SK-N-MC (cell line): ENCODE measurements at regions not wholly inside any gene's neighbourhood (a gene's known extent, or its start where the extent isn't known, plus 50 kb on each side); places are given as distances from the start of the nearest gene placed in this dataset.

Experiments
- DNase-seq: peaks from one replicate; pipeline ENCODE4 v3.0.0-alpha.2; 2011; ENCODE audit warnings: low read depth, low spot score
- H3K27ac ChIP-seq: fragments of 200-600 bp; sonication (generic); 2 replicates; pipeline ENCODE4 v1.5.1; 2016; ENCODE audit warnings: mixed run types
- H3K36me3 ChIP-seq: fragments of 200-600 bp; sonication (generic); 2 replicates; pipeline ENCODE4 v1.6.1; 2017; ENCODE audit warnings: antibody characterized with exemption, low read length, mixed read lengths; ENCODE audit not compliant: insufficient read depth
- H3K4me3 ChIP-seq: fragments of 200-600 bp; sonication (generic); 2 replicates; pipeline ENCODE4 v1.5.1; 2016
- H3K9ac ChIP-seq: fragments of 200-600 bp; sonication (generic); 2 replicates; pipeline ENCODE4 v1.8.0; 2017; ENCODE audit warnings: mixed run types, mixed read lengths; ENCODE audit not compliant: insufficient read length
- H3K9me3 ChIP-seq: fragments of 200-600 bp; sonication (generic); 2 replicates; pipeline ENCODE4 v1.6.1; 2017; ENCODE audit warnings: low read depth, mild to moderate bottlenecking, antibody characterized with exemption, low read length, moderate library complexity, mixed read lengths
- EZH2 ChIP-seq: fragments of 200-600 bp; sonication (generic); IDR thresholded peaks from one replicate; pipeline ENCODE4 v1.6.1; 2017; ENCODE audit warnings: antibody characterized with exemption
- FOXP2 ChIP-seq: optimal IDR thresholded peaks from 2 replicates; pipeline ENCODE3; 2011; ENCODE audit warnings: mild to moderate bottlenecking, moderate library complexity; ENCODE audit not compliant: insufficient read depth; ENCODE audit errors: extremely low read length, control extremely low read depth
- POLR2AphosphoS5 ChIP-seq: IDR thresholded peaks from 2 replicates; pipeline ENCODE4 v1.6.1; 2012; ENCODE audit warnings: mild to moderate bottlenecking, low read depth, low read length, borderline replicate concordance

GRCh38 chr4:110275871-110276270 lies 77.5 kb upstream of the ELOVL6 start:
- no peak overlapping the region for H3K4me3 ChIP-seq
- H3K36me3 ChIP-seq, result no peaks in the 10 kb centered on the region
- H3K9me3 ChIP-seq, result no peaks in the 10 kb centered on the region
- TF ChIP-seq EZH2 (no peak), POLR2AphosphoS5 (no peak), FOXP2 (no peak)
- no peak for DNase-seq
- H3K27ac ChIP-seq, result no peak overlapping the region
- no peak overlapping the region for H3K9ac ChIP-seq

- no peaks in the 10 kb centered on the region for H3K9me3 ChIP-seq
- no peak overlapping the region for H3K4me3 ChIP-seq
- TF ChIP-seq EZH2 (no peak), FOXP2 (no peak), POLR2AphosphoS5 (no peak)
- H3K9ac ChIP-seq, result no peak overlapping the region
- no peaks in the 10 kb centered on the region for H3K36me3 ChIP-seq
- DNase-seq, result no peak
- no peak overlapping the region for H3K27ac ChIP-seq
Measured at GRCh38 chr4:110271986-110272385, 73.6 kb upstream of the ELOVL6 start.

- H3K27ac ChIP-seq, result no peak overlapping the region
- H3K36me3 ChIP-seq, result no peaks in the 10 kb centered on the region
- no peaks in the 10 kb centered on the region for H3K9me3 ChIP-seq
- H3K9ac ChIP-seq, result no peak overlapping the region
- TF ChIP-seq POLR2AphosphoS5, result no peak
- TF ChIP-seq EZH2, result no peak
- TF ChIP-seq FOXP2, result no peak
- no peak for DNase-seq
- H3K4me3 ChIP-seq, result no peak overlapping the region
Measured at GRCh38 chr4:110270492-110271197, 72.2 kb upstream of the ELOVL6 start.

GRCh38 chr4:110268790-110269189 lies 70.4 kb upstream of the ELOVL6 start:
- TF ChIP-seq FOXP2, result no peak
- TF ChIP-seq EZH2, result no peak
- no peak for TF ChIP-seq POLR2AphosphoS5
- no peak for DNase-seq
- H3K9ac ChIP-seq, result no peak overlapping the region

GRCh38 chr4:110268352-110268751 lies 69.9 kb upstream of the ELOVL6 start:
- Histone ChIP-seq H3K27ac (no peak overlapping the region), H3K9me3 (no peaks in the 10 kb centered on the region), H3K4me3 (no peak overlapping the region), H3K36me3 (no peaks in the 10 kb centered on the region), H3K9ac (no peak overlapping the region)
- TF ChIP-seq FOXP2 (no peak), EZH2 (no peak), POLR2AphosphoS5 (no peak)
- no peak for DNase-seq

More at GRCh38 chr4:110268790-110269189, 70.4 kb upstream of the ELOVL6 start:
- H3K36me3 ChIP-seq, result no peaks in the 10 kb centered on the region
- no peak overlapping the region for H3K4me3 ChIP-seq
- H3K9me3 ChIP-seq, result no peaks in the 10 kb centered on the region
- no peak overlapping the region for H3K27ac ChIP-seq

GRCh38 chr4:110266136-110266535 lies 67.7 kb upstream of the ELOVL6 start:
- Histone ChIP-seq H3K27ac (no peak overlapping the region), H3K4me3 (no peak overlapping the region), H3K9ac (no peak overlapping the region), H3K9me3 (no peaks in the 10 kb centered on the region), H3K36me3 (no peaks in the 10 kb centered on the region)
- no peak for DNase-seq
- no peak for TF ChIP-seq FOXP2
- no peak for TF ChIP-seq POLR2AphosphoS5
- no peak for TF ChIP-seq EZH2

GRCh38 chr4:110265001-110265400 lies 66.6 kb upstream of the ELOVL6 start:
- TF ChIP-seq POLR2AphosphoS5 (no peak), FOXP2 (no peak), EZH2 (no peak)
- H3K27ac ChIP-seq, result no peak overlapping the region
- no peaks in the 10 kb centered on the region for H3K9me3 ChIP-seq
- no peaks in the 10 kb centered on the region for H3K36me3 ChIP-seq
- H3K9ac ChIP-seq, result no peak overlapping the region
- DNase-seq, result no peak
- H3K4me3 ChIP-seq, result no peak overlapping the region

- no peak for DNase-seq
Measured at GRCh38 chr4:110260299-110260698, 61.9 kb upstream of the ELOVL6 start.

GRCh38 chr4:110250023-110250387 lies 51.6 kb upstream of the ELOVL6 start:
- no peak overlapping the region for H3K27ac ChIP-seq
- no peaks in the 10 kb centered on the region for H3K9me3 ChIP-seq
- TF ChIP-seq POLR2AphosphoS5, result no peak
- no peak for TF ChIP-seq EZH2
- TF ChIP-seq FOXP2, result no peak
- no peak overlapping the region for H3K9ac ChIP-seq
- peak; percentile 47 for DNase-seq
- H3K4me3 ChIP-seq, result no peak overlapping the region
- H3K36me3 ChIP-seq, result no peaks in the 10 kb centered on the region

More at GRCh38 chr4:110260299-110260698, 61.9 kb upstream of the ELOVL6 start:
- Histone ChIP-seq H3K9me3 (no peaks in the 10 kb centered on the region), H3K9ac (no peak overlapping the region), H3K36me3 (no peaks in the 10 kb centered on the region), H3K4me3 (no peak overlapping the region), H3K27ac (no peak overlapping the region)
- TF ChIP-seq POLR2AphosphoS5 (no peak), EZH2 (no peak), FOXP2 (no peak)
